ENCODE measurements at regions not wholly inside any gene's neighbourhood (a gene's known extent, or its start where the extent isn't known, plus 50 kb on each side); places are given as distances from the start of the nearest gene placed in this dataset.

- no peak for DNase-seq
These were observed 145.2 kb upstream of the ETS2 start for GRCh38 chr21:38660333-38661196.

- DNase-seq, result no peak
These were observed 144.4 kb upstream of the ETS2 start for GRCh38 chr21:38661197-38661871.

- DNase-seq, result no peak
These were observed 143.7 kb upstream of the ETS2 start for GRCh38 chr21:38661889-38662568.

- no peak for DNase-seq
These were observed 142.4 kb upstream of the ETS2 start for GRCh38 chr21:38663282-38663681.

GRCh38 chr21:38664315-38664714, 141.4 kb upstream of the ETS2 start:
- no peak for DNase-seq

GRCh38 chr21:38664841-38665240, 140.9 kb upstream of the ETS2 start:
- no peak for DNase-seq

GRCh38 chr21:38667291-38667870, 138.3 kb upstream of the ETS2 start:
- DNase-seq, result no peak

GRCh38 chr21:38668067-38668466, 137.7 kb upstream of the ETS2 start:
- no peak for DNase-seq

- no peak for DNase-seq
These were observed 137.2 kb upstream of the ETS2 start for GRCh38 chr21:38668541-38668940.

- DNase-seq, result no peak
These were observed 136.5 kb upstream of the ETS2 start for GRCh38 chr21:38669186-38669585.

- DNase-seq, result no peak
These were observed 134.9 kb upstream of the ETS2 start for GRCh38 chr21:38670861-38671260.

GRCh38 chr21:38671773-38672172, 134.0 kb upstream of the ETS2 start:
- DNase-seq, result no peak

- DNase-seq, result no peak
These were observed 130.4 kb upstream of the ETS2 start for GRCh38 chr21:38675182-38675824.

- no peak for DNase-seq
These were observed 126.9 kb upstream of the ETS2 start for GRCh38 chr21:38678827-38679226.

GRCh38 chr21:38679534-38679933, 126.2 kb upstream of the ETS2 start:
- DNase-seq, result no peak

- no peak for DNase-seq
These were observed 125.3 kb upstream of the ETS2 start for GRCh38 chr21:38680401-38680800.

GRCh38 chr21:38683222-38683621, 122.5 kb upstream of the ETS2 start:
- no peak for DNase-seq

GRCh38 chr21:38688068-38688467, 117.7 kb upstream of the ETS2 start:
- DNase-seq, result no peak

- no peak for DNase-seq
These were observed 114.1 kb upstream of the ETS2 start for GRCh38 chr21:38691631-38692030.

GRCh38 chr21:38696579-38696978, 109.2 kb upstream of the ETS2 start:
- DNase-seq, result no peak

GRCh38 chr21:38699048-38699447, 106.7 kb upstream of the ETS2 start:
- no peak for DNase-seq

- no peak for DNase-seq
These were observed 103.5 kb upstream of the ETS2 start for GRCh38 chr21:38702196-38702595.

GRCh38 chr21:38709876-38710275, 95.9 kb upstream of the ETS2 start:
- no peak for DNase-seq
